ENCODE measurements at regions not wholly inside any gene's neighbourhood (a gene's known extent, or its start where the extent isn't known, plus 50 kb on each side); places are given as distances from the start of the nearest gene placed in this dataset.

GRCh38 chr11:120030411-120030810 is 107.5 kb downstream of the TRIM29 start:
- Histone ChIP-seq H3K9ac (ENCODE audit: insufficient read depth in 1 of 2, low read depth in 2 of 2, low read length in 2 of 2) (no peak overlapping the region), H3K27ac (ENCODE audit: extremely low read depth, low read depth, low read length) (no peak overlapping the region), H3K36me3 (ENCODE audit: control insufficient read depth, insufficient read depth, low read length) (no peaks in the 10 kb centered on the region), H3K4me3 (no peak overlapping the region), H4K20me1 (replicated peaks; ENCODE audit: control insufficient read depth, insufficient read depth, low read length) (no peaks in the 10 kb centered on the region), H3K9me3 (replicated peaks; ENCODE audit: control insufficient read depth, insufficient read depth, low read depth, low read length) (no peaks in the 10 kb centered on the region), H3K4me1 (replicated peaks in 1 of 2; ENCODE audit: control insufficient read depth in 2 of 2, insufficient read depth in 2 of 2, low read length in 2 of 2) (no peaks in the 10 kb centered on the region), H3K4me2 (ENCODE audit: insufficient read depth, low read length) (no peak overlapping the region), H2AFZ (ENCODE audit: low read depth, low read length) (no peak overlapping the region), H3K79me2 (ENCODE audit: control insufficient read depth, insufficient read depth, low read length) (no peaks in the 10 kb centered on the region), H3K27me3 (ENCODE audit: control insufficient read depth in 2 of 2, insufficient read depth in 2 of 2, low read length in 2 of 2) (peaks cover 0 to 31% of the 10 kb centered on the region in 2 experiments; a peak in 3 of 5 replicates), H3K9me1 (ENCODE audit: control insufficient read depth, insufficient read depth, low read length) (no peaks in the 10 kb centered on the region)
- FAIRE-seq (no peak), ATAC-seq (no peak), DNase-seq (ENCODE audit: extremely low read depth in 1 of 4, low spot score in 3 of 4) (no peak)
- BruUV-seq (replicated peaks): no TSS peak
- POLR2A ChIA-PET: no interaction called here
- in situ Hi-C loops (cut with MboI): no loop called here
- CTCF ChIA-PET (ENCODE audit: low intra/inter-chr PET ratio): no interaction called here
- WGBS (ENCODE audit: insufficient coverage, low coverage, missing lambda C conversion rate): 0% methylated on average over 4 of the region's 4 CpGs
- intact Hi-C loops (cut with micrococcal nuclease): no loop called here
- no peak for TF ChIP-seq SRSF7 (optimal IDR thresholded peaks at IDR 0.05; ENCODE audit: low read depth, low read length)
- no peak for TF ChIP-seq ZFPM2 (CRISPR knock-in tag; IDR thresholded peaks at IDR 0.05)
- no peak for TF ChIP-seq MYC (IDR thresholded peaks at IDR 0.05; ENCODE audit: low read depth, low read length)
- TF ChIP-seq MYC (CRISPR knock-in tag; IDR thresholded peaks at IDR 0.05; ENCODE audit: borderline replicate concordance, low read depth): no peak
- TF ChIP-seq MITF (IDR thresholded peaks at IDR 0.05): no peak
- TF ChIP-seq FOXO4 (CRISPR knock-in tag; IDR thresholded peaks at IDR 0.05): no peak
- no peak for TF ChIP-seq ZNF586 (CRISPR knock-in tag; conservative IDR thresholded peaks at IDR 0.05)
- no peak for TF ChIP-seq ZHX1 (conservative IDR thresholded peaks at IDR 0.05; ENCODE audit: low read length)
- TF ChIP-seq ARID3B (CRISPR knock-in tag; IDR thresholded peaks at IDR 0.05; ENCODE audit: borderline replicate concordance): no peak
- TF ChIP-seq SOX6 (IDR thresholded peaks at IDR 0.05): no peak
- TF ChIP-seq ZBTB11 (CRISPR knock-in tag; IDR thresholded peaks at IDR 0.05): no peak

Measured in K562 (cell line).